ENCODE measurements at regions not wholly inside any gene's neighbourhood (a gene's known extent, or its start where the extent isn't known, plus 50 kb on each side); places are given as distances from the start of the nearest gene placed in this dataset.

GRCh38 chr12:63086149-63086915 lies 64.7 kb downstream of the AVPR1A start (continued):
- TF ChIP-seq, protein P1, sequence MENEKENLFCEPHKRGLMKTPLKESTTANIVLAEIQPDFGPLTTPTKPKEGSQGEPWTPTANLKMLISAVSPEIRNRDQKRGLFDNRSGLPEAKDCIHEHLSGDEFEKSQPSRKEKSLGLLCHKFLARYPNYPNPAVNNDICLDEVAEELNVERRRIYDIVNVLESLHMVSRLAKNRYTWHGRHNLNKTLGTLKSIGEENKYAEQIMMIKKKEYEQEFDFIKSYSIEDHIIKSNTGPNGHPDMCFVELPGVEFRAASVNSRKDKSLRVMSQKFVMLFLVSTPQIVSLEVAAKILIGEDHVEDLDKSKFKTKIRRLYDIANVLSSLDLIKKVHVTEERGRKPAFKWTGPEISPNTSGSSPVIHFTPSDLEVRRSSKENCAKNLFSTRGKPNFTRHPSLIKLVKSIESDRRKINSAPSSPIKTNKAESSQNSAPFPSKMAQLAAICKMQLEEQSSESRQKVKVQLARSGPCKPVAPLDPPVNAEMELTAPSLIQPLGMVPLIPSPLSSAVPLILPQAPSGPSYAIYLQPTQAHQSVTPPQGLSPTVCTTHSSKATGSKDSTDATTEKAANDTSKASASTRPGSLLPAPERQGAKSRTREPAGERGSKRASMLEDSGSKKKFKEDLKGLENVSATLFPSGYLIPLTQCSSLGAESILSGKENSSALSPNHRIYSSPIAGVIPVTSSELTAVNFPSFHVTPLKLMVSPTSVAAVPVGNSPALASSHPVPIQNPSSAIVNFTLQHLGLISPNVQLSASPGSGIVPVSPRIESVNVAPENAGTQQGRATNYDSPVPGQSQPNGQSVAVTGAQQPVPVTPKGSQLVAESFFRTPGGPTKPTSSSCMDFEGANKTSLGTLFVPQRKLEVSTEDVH (IDR thresholded peaks at IDR 0.05; ENCODE audit: low read depth, partially characterized antibody): no peak
- TF ChIP-seq NFIC (IDR thresholded peaks at IDR 0.05; ENCODE audit: low read depth, low read length) (no peak), CBX5 (IDR thresholded peaks at IDR 0.05; ENCODE audit: low read depth) (no peak), CTCF (IDR thresholded peaks at IDR 0.05 in 2 of 3, conservative IDR thresholded peaks at IDR 0.05 in 1 of 3; ENCODE audit: control insufficient read depth in 2 of 3, extremely low read depth in 1 of 3, insufficient read depth in 1 of 3, low read depth in 3 of 3, low read length in 3 of 3) (no peak), CUX1 (IDR thresholded peaks at IDR 0.05; ENCODE audit: insufficient replicate concordance, low read depth, low read length) (no peak), RELB (IDR thresholded peaks at IDR 0.05; ENCODE audit: low read depth) (no peak), LARP7 (IDR thresholded peaks at IDR 0.05) (no peak), CEBPB (IDR thresholded peaks at IDR 0.05; ENCODE audit: borderline replicate concordance in 1 of 2, low read depth in 2 of 2, low read length in 2 of 2) (no peak), NBN (IDR thresholded peaks at IDR 0.05) (no peak), HCFC1 (IDR thresholded peaks at IDR 0.05; ENCODE audit: low read length) (no peak), RUNX3 (IDR thresholded peaks at IDR 0.05; ENCODE audit: low read length) (no peak)
- TF ChIP-seq, protein P2, sequence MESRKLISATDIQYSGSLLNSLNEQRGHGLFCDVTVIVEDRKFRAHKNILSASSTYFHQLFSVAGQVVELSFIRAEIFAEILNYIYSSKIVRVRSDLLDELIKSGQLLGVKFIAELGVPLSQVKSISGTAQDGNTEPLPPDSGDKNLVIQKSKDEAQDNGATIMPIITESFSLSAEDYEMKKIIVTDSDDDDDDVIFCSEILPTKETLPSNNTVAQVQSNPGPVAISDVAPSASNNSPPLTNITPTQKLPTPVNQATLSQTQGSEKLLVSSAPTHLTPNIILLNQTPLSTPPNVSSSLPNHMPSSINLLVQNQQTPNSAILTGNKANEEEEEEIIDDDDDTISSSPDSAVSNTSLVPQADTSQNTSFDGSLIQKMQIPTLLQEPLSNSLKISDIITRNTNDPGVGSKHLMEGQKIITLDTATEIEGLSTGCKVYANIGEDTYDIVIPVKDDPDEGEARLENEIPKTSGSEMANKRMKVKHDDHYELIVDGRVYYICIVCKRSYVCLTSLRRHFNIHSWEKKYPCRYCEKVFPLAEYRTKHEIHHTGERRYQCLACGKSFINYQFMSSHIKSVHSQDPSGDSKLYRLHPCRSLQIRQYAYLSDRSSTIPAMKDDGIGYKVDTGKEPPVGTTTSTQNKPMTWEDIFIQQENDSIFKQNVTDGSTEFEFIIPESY (IDR thresholded peaks at IDR 0.05): no peak
